ENCODE measurements at regions not wholly inside any gene's neighbourhood (a gene's known extent, or its start where the extent isn't known, plus 50 kb on each side); places are given as distances from the start of the nearest gene placed in this dataset.

DNA sequence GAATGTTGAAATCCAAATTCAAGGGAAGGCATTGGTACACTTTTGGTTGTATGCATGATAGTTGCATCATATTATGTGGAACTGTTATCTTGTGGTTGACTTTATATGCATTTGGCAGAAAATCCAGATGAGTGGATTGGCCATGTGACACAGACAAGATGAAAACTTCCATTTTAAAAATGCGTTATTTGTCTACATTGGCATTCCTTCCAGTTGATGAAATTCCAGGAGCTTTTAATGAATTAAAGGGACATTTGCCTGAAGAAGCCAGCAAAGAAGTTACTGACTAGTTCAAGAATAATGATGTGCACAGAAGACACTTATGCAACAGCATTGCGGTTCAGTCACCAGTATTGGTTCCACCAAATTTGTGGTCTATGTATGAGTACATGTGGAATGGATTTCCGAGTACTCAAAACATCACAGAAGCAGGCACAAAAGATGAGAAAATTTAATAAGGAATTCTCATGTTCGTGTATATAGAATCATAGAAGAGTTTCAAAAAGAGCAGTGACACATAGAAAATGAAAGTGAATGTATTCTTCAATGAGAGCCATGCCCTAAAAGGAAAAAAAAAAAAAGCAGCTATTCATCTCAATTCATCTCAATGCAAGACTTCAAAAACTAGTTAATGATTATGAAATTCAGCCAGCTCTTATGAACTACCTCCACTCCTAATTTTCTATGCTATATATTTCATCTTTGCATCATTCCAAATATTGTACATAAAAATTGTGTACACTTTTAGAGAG, 232.1 kb downstream of the RBM43 start:
- DNase-seq = no peak

DNA sequence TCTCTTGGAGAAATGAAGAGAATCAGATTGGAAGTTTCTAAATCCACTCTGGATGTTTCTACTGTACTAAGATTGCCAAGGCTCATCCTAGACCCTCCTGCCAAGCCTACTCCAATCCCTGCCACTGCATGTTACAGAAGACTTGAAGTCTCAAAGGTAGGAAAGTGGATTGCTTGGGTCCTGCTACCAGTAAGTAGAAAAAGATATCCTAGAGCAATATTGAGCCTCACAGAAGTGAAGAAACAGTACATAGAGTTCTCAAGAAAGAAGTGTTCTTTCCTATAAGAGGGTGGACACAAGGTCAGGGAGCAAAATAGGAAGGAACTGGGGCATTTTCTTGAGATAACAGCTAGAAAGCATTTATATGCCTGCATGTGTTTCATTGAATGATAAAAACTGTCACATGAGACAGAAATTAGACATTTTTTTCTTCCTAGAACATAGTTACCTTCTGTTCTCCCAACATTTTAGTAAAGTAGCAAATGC, 232.9 kb downstream of the RBM43 start:
- DNase-seq = no peak

DNA sequence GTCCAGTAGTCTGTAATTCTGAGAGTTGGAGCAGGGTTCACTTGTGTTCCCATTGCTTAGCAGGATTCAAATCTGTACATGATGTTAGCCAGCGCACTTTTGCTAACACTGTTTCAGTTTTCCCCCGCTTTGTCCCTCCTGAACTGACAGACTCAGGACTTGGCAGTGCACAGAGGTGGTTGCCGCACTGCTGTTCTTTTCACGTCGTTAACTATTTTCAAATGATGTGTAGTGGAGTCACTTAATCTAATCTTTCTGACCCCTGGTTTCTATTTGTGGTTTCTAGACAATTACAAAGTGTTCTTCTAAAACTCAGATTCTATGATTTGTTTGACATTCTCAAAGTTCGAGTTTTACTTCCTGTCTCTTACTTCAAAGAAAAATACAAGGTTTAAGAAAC, 234.5 kb downstream of the RBM43 start:
- DNase-seq = no peak

DNA sequence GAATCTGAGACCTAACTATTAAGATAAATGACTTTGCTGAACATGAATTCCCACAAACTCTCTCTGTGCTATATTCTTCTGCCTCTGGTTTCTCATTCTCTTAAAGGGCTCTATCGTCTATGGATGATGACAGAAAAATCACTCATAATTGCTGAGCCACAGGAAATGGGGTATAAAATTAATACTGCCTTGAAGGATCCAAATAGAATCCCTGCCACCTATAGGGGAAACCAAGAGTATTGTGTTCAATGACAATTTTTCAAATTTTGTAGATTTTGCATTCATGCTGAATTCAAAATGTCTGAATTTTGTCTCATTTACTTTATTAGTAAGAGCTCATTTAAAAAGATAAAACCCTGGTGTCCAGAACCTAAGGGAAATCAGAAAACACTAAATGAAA, 235.8 kb downstream of the RBM43 start:
- no peak for DNase-seq

DNA sequence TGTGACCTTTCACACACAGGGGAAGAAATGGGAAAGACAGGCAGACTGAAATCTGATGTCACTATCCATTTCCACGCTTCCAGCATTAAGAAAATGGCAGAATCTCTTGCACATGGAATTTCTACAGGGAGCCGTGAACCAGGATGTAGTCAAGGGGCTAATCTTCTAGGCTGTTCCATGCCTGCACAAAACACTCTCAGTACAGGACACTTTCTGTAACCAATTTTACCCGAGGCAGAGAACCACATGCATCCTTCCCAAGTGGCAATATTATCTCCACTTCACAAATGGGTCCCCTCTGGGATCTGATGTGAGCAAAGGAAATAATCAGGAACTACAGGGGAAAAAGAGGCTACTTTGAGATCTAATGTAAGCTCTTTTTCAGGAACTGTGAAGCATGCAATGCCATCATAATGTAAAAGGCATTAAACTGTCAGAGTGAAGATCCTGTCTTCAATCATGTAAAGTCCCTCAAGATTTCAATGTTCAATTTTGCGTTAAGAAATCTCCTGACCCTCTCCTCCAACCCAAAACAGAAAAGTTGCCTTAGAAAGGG, 236.9 kb downstream of the RBM43 start:
- no peak for DNase-seq

DNA sequence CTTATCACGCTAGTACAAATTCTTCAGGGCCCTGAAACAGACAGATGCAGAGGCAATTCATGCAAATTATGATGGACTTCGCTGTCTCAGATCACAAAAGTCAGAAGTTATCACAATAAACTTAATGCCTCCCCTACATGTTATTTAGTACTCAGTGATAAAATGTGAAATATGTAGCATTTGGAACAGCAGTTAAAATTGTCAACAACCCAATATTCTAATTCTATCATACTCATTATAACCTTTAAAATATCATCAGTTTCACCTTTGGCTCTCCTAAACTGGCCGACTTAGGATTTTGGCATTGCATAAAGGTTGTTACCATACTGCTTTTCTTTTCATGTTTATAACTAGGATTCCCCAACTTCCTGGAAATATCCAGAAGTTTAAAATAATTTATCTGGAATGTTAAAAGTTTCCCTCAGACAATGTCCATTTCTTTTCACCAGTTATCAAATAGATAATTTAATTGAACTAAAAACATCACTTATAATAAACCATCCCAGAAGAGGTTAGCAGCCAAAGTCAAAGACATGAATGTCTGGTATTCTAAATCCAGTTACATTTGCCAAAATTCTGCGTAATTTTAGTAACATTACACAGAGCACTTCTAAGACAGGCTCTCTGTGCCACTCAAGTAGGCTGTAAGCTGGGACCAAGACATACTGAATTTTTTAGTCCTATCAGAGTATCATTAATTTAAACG, 239.8 kb downstream of the RBM43 start:
- no peak for DNase-seq

DNA sequence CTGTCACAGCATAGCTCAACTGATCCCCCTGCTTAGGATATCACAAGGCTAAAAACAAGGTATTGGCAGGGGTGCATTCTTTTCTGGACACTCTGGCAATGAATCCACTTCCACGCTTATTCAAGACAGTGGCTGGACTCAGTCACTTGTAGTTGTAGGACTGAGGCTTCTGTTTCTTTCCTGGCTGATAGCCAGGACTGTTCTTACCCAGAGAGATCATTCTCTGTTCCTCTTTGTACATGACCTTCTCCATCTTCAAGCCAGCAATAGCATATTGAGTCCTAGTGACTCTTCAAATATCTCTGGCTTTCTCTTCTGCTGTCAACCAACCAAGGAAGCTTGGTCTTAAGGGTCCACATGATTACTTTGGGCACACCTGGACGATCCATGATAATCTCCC, 241.3 kb downstream of the RBM43 start:
- DNase-seq = no peak

DNA sequence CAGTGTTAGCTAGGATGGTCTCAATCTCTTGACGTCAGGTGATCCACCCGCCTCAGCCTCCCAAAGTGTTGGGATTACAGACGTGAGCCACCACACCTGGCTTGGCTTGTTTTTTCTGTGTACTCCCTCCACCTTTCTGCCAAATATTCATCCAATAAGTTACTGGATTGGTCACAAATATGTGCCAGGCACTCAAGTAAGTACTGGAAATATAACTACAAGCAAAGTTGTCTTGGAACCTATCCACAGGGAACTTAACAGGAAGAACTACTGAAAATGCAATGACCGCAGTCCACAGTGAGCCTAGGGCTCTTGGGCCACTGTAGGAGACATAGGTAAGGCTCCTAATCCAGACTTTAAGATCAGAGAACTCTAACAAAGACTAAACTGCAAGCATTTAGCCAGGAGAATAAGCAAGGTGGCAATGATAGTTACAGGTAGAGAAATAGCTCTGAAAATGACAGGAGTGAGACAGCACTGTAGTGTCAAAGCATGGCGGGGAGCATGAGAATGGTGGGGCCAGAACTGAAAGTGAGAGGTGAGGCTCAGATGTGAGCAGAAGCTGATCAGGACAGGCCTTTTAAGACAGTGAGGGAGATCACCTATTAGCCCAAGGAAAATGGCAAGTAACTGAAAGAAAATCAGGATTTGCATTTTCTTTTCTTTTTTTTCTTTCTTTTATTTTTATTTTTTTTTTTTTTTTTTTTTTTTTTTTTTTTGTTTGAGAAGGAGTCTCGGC, 252.1 kb downstream of the RBM43 start:
- DNase-seq = no peak

DNA sequence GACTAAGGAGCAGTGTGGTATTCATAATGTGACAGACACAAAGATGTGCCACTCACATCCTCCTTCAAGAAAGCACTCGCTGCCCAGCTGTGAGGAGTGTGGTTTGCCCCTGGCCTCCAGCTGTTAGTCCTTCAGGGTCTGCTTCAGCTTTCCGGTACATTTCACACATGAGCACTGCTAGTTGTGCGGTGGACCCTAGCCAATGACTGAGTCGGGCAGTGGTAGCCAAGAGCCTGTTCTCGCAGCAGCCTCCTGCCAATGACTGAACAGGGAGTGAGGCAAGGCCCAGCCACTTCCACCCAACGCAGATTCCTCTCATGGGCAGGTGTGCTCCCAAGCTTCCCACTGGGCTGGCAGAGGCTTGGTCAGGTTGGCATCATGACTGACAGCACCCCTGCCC, 254.3 kb downstream of the RBM43 start:
- DNase-seq = no peak

DNA sequence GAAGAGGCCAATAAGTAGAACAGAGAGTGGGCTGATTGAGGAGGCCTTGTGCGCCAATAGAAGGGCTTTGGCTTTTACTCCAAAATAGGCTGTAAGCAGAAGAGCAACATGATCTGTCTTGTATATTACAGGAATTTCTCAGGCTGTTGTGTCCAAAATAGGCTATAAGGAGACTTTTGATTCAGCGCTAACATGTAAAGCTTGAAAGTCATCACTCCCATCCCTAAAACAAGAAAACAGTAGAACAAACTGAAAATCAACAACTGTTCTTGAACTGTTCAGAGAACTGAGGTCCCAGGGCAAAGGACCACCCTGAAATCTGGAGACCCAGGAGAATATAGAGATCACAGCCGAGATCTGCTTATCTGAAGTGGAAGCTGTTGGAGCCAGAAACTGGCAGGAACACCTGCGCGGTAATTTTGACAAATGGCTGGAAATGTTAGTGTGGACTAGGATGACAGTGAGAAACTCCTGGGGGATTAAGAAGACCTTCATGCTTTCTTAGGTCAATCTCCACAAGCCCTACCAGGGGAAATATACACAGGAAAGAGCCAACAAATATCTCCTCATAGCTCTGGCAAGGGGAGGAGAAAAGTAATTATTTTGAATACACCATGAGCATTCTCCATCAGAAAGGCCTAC, 258.6 kb downstream of the RBM43 start:
- no peak for DNase-seq

DNA sequence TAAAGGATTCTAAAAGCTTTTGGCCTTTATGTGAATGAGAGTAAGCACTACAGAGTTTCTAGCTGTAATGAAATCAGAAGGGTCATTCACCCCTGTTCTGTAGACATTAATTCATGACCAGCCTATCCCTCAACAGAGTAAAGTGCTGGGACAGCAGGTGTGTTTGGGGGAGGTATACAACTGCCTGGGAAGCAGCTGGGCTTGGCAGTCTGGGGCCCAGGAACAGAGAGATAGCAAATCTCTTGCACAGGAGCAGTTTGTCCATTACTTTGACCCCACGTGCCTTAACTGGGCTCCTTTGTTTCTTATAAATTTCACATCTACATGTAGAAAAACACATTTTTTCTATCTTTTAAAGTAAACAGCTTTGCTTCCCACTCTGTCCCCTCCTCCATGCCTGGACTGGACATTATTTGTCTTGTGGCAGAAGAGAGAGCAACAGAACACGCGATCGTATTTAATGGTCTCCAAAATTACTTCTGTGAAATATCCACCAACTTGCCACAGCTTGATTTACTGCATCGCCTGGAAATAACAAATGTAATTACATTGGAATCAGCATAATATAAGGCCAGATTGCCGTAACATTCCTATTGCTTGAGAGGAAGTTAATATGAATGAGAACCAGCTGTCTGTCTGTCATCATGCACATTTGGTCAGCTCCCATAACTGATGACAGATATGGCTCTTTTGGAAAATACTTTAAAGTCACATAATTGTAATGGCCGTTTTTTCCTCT, 263.8 kb downstream of the RBM43 start:
- DNase-seq = no peak

DNA sequence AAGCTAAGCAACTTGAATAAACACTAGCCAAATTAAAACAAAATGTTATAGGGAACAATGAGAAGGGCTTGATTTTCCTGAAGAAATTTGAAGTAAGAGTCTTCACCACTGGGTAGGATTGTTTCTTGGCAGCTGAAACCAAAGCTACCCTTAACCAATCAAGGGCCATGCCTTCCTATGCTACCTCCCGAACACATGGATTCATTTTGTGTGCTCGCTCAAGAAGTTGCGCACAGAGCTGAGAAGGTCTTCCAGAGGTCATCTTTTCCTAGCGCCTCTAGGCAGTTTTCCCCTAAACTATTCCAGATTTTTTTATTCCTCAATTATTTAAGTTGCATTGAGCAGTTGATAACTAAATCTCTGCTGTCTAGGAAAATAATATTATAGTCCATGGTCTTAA, 264.6 kb downstream of the RBM43 start:
- DNase-seq = no peak

DNA sequence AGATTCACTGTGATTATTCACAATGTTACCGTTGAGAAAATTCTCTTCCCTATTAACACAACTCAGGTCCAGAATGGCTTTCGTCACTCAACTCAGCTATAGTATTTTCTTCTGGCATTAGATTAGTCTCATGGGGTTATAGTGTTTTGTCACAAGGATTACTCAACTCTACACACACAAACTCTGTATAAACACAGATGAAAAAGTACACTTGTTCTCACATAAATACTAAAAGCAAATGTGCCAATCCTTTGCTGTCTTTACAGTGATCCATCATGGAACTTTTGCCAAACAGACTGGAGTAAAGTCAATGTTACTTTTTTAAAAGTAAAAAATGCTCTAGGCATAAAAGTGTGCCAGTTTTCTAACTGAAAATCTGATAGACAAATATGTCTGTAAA, 267.6 kb downstream of the RBM43 start:
- no peak for DNase-seq

DNA sequence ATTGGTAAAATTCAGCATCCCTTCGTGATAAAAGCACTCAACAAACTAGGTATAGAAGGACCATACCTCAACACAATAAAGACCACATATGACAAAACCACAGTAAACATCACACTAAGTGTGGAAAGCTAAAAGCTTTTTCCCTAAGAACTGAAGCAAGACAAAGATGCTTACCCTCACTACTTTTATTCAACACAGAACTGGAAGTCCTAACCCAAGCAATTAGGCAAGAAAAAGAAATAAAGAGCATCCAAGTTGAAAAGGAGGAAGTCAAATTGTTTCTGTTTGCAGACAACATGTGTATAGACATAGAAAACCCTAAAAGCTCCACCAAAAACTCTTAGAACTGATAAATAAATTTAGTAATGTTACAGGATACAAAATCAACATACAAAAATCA, 271.7 kb downstream of the RBM43 start:
- DNase-seq = no peak

DNA sequence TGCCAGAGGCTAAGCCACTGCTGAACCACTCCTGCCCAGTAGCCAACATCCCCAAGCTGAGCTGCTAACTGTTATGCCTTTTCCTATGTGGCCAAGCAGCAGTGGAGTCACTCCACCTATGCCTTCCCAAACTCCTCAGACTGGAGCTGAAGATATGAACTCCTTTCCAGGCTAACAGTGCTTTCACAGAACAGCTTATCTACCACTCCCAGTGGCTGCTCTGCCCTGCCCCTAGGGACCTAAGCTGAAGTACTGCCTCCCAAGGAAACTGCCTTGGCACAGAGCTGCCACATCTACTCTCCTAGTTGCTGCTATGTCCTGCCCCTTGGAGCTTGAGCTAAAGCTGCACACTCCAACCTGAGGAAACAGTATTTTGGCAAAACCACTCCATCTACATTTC, 275.9 kb downstream of the RBM43 start:
- no peak for DNase-seq

DNA sequence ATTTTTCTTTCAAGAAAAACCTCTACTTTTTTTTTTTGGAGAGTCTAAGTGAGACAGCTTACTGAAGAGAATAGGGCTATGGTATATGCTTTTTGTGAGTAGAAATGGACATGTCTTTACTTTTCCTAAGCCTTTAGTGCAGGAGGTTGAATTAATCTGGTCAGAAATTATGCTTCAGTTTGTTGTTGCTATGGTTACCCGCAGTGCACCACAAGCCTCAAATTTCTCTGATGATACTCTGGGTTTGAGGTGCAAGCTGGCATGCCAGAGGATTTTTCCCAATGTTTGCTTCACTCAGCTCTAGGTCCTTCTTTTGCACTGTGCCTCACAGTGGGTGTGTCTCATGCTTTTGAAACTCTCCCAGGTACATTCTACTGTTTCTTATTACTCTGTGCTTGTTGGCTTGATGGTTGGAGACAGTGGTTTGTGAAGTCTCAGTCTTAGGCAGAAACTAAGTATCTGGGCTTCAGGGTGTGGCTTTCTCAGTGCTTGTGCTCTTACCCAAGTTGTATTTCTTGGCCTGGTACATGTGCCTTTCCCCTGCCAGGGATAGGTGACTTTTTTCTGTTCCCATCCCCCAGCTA, 278.3 kb downstream of the RBM43 start:
- DNase-seq = no peak

DNA sequence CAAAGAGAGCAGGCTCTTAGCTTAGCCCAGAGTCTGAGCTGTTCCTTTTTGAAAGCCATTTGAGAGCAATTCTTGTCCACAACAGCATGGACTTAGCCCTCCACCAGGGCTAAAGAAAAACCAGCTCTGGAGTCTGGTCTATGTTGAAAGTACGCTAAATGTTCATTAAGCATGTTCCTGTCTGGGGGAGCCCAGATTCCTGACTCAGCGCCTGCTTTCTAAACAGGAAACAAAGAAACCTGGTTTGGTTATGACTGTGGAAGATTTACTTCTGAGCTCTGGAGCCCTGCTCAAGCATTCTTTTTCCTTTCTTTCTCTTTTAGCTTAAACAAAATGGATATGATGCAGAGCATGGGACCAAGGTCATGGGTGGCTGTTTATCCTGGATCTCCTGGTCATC, 279.8 kb downstream of the RBM43 start:
- DNase-seq = no peak

DNA sequence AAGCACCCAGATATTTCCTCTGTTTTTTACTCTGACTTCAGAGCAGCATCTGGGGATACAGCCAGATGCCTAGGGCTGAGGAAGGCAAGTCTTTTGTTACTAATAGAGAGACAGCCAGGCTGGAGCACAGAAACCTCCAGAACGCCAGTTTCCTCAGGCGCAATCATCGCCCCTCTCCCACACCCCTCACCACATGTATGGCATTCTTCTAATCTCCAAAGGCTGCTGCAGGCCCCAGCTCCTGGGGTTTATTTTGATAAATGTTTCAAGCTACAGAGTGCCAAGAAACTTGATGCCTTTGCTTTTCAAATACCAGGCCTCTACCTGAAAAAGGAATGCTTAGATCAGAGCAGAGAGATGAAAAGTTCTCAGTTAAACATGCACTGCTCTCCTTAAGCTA, 283.6 kb downstream of the RBM43 start:
- DNase-seq = no peak

DNA sequence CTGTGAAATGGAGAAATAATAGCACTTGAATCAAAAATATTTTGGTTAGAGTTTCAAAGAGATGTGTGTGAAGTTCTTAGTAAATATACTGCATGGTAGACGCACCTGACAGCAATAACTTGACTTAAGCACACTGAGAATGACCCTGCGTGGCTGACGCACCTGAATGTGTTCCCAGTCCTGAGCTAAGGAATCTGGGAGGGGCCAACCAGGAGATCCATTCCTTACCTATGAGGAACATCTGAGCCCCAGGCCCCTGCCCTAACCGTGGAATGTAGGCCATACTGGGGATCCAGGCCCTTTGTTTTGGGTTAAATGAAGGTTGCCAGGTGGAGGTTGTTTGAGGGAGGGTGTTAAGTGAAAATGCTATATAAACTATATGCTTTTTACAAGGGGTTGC, 284.4 kb downstream of the RBM43 start:
- DNase-seq = no peak

DNA sequence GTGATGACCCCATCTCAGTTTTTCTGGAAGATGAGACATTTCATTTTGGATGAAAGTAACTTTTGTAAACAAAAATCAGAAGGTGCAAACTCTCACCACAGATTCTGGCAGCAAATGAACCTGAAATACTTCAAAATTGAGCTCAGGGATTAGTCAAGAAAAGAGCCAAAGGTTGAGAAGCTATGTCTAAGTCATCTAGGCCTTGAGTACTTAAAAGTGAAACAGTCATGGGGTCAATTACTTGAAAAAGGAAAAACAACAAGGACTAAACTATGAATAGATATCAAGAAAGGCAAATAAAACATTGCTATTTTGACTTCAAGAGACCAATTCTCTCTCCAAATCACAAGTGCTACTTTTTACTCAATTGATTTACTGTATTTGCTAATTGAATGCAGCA, 285.1 kb downstream of the RBM43 start:
- no peak for DNase-seq

DNA sequence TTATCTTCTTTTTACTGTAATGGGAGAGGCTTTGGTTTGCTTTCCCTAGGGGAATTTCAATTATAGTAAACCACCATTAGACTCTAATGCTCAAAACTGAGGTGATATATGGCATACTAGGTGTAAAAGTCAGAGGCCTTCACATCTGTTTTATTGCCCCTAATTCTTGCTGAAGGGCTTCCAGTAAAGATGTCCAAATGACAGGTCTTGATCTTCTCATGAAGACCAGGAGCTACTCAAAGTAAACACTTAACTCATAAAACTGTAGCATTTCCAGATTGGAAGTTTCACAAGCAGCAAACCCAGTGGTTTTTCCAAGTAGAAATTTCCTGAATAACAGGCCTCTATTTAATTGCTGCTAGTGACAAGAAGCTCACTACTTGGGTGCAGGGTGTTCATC, 286.8 kb downstream of the RBM43 start:
- no peak for DNase-seq

DNA sequence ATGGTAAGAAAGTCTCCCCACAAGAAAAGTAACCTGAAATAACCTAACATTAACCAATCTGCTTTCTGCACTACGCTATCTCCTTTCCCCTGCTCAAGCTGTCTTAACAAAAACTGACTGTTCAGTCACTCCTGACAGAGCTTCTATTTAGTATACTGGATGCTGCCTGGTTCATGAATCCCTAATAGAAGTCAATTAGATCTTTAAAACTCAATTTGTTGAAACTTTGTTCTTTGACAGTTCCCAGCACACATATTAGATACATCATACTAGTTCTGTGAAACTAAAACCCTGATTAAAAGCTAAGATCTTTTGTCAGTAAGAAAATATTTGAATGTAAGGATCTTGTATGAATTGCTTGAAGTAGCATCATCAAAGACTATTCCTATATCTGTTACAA, 287.4 kb downstream of the RBM43 start:
- no peak for DNase-seq

All from NCI-H1105 treated with DMSO at 0.1 percent for 48 hours (cell line).